NCI-H146 (cell line): ENCODE measurements at regions not wholly inside any gene's neighbourhood (a gene's known extent, or its start where the extent isn't known, plus 50 kb on each side); places are given as distances from the start of the nearest gene placed in this dataset.
A peak's percentile ranks its signal among the peaks of the same experiment; 100 is the strongest.

ENCODE experiments used
- DNase-seq: peaks from one replicate; lab custom pipeline; 2025; lab: John Stamatoyannopoulos, UW

DNA sequence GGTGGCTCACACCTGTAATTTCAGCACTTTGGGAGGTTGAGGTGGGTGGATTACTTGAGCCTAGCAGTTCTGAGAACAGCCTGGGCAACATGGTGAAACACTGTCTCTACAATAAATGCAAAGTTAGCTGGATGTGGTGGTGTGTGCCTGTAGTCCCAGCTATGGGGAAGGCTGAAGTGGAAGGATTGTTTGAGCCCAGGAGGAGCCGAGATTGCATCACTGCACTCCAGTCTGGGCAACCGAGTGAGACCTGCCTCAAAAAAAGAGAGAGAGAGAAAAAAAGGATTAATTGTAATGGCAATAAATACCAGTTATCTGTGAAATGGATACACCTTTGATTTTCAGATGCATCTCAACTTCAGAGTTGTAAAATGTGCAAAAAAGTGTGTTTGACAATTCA lies 58.8 kb downstream of the SPRY1 start:
- no peak for DNase-seq

DNA sequence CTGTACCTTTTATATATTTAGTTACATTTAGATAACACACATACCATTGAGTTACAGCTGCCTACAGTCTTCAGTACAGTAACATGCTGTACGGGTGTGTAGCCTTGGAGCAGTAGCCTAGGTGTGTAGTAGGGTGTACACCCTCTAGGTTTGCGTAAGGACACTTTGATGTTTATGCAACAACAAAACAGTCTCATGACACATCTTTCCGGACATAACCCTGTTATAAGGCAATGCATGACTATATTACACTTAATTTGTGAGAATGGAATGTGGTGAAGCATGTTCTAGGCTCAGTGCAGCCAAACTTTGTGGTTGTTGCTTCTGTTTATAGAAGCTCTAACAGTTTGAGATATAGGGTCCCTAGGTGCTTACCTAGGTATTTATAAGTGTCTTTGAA lies 65.4 kb downstream of the SPRY1 start:
- DNase-seq, result no peak

- no peak for DNase-seq
Observed at GRCh38 chr4:123463869-123464268, 67.3 kb downstream of the SPRY1 start.

DNA sequence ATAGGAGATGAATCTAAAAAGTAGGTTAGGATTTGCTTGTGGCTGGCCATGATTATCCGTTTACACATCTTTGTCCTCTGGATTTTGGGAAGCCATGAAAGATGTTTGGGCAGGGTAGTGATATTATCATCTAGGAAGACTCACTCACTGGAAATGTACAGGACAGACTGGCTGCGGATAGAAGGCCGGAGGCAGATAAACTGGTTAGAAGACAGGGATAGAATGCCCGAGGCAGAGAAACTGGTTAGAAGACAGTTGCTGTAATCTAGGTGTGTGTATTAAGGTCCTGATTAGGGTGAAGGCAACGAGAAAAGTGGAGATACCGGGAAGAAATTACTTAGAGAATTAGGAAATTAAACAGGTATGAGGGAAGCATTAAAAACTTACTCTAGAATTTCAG lies 68.8 kb downstream of the SPRY1 start:
- no peak for DNase-seq

GRCh38 chr4:123466080-123466785 lies 69.6 kb downstream of the SPRY1 start:
- DNase-seq, result no peak

GRCh38 chr4:123468479-123469031 lies 72.0 kb downstream of the SPRY1 start:
- DNase-seq, result no peak

DNA sequence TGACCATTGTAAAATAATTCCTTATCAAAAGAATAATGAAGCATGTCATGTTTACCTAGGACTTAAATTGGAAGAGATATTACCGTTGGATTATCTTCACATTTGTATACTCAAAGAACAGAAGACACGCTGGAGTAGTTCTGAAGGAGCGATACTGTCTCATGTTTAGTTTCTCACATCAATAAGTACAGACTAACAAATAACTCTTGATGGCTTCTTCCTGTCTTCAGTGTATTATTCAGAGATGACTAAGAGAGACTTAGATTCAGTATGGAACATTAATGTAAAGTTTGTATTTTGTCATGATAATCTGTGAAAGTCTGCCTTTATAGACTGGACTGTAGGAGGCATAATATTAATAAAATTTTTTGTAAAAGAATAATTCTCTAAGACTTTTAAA lies 72.7 kb downstream of the SPRY1 start:
- DNase-seq, result no peak

GRCh38 chr4:123469696-123470095 lies 73.1 kb downstream of the SPRY1 start:
- DNase-seq, result no peak

DNA sequence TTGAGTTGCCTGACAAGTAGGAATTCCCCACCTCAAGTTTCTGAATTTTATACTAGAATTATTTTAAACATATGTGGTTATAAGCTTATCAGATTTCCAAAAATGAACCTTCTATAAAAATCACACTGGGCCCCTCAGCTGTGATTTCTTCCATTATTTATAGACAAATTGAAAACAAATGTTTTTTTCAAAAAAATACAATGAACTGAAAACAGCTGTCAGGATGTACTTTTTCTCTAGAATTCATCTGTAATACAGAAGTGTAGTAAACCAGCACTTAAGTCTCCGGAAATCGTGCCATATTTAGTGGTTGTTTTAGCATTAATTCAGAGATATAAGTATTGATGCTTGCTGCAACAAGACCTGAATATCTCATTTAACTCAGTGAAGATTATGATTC lies 74.0 kb downstream of the SPRY1 start:
- DNase-seq, result no peak

DNA sequence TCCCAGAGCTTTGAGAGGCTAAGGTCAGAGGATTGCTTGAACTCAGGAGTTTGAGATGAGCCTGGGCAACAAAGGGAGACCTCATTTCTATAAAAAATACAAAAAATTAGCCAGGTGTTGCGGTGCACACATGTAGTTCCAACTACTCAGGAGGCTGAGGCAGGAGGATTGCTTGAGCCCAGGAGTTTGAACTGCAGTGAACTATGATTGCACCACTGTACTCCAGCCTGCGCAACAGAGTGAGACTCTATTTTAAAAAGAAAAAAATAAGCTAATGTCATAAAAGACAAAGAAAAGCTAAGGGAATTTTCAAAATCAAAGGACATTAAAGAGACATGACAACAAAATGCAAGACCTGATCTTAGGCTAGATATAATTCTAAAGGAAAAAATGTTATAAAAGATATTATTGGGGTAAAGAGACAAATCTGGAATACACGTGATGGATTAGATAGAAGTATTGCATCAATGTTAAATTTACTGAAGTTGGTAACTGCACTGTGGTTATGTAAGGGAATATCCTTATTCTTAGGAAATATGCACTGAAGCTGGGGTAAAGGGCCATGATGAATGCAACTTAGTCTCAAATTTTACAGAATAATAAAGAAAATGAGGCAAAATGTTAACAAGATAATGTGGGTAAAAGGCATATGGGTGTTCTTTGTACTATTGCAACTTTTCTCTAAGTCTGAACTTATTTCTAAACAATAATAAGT lies 75.2 kb downstream of the SPRY1 start:
- no peak for DNase-seq

DNA sequence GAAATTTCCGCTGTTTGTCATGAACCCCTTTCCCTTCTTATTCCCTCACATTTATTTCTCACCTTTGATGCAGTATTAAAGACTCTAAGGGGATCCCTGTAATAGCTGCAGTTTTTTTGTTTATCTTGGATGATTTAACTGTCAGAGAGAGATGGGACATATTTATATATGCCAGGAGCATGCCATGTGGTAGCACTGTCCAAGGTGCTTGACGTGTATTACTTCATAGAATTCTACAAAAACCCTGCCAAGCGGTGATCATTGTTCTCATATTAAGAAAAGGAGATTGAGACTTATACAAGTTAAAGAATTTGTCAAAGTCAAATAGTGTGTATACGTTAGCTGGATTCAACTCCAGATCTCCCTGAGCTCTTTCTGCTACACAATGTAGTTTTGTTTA lies 78.2 kb downstream of the SPRY1 start:
- DNase-seq, result no peak

DNA sequence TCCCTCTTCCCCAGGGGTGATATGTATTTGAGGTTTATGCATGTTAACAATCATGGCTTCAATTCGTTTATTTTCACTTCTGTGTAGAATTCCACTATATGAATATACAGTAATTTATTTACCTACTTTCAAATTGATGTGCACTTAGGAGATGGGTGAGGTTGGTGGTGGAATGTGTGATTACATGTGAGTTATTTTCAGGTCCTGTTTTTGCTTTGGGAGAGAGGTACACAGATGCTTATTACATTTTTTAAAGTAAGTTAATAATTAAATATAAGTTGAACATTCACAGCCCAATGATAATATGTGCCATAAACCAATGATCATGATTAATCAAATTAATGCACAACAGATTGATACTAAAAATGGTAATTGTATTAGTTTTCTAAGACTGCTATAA lies 79.5 kb downstream of the SPRY1 start:
- no peak for DNase-seq

GRCh38 chr4:123477711-123478209 lies 81.2 kb downstream of the SPRY1 start:
- DNase-seq, result peak; percentile 24

GRCh38 chr4:123478859-123479345 lies 82.3 kb downstream of the SPRY1 start:
- no peak for DNase-seq

- no peak for DNase-seq
Observed at GRCh38 chr4:123479944-123480343, 83.3 kb downstream of the SPRY1 start.

GRCh38 chr4:123480706-123481418 lies 84.3 kb downstream of the SPRY1 start:
- no peak for DNase-seq

DNA sequence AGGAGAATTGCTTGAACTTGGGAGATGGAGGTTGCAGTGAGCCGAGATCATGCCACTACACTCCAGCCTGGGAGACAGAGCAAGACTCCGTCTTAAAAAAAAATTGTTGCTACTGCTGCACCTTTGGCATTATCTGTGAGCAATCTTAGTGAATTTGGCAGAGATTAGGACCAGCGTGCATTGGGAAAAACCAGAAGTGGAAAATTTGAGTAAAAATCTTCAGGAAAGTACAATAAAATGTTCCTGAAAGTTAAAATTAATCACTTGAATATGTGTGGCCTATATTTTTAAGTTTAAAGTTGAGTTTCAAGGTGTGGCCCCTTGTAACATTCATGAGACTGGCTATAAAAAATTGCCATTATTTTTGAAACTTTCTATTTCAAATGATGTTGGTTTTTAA lies 85.1 kb downstream of the SPRY1 start:
- no peak for DNase-seq

GRCh38 chr4:123484291-123484926 lies 87.8 kb downstream of the SPRY1 start:
- DNase-seq, result peak; percentile 56

DNA sequence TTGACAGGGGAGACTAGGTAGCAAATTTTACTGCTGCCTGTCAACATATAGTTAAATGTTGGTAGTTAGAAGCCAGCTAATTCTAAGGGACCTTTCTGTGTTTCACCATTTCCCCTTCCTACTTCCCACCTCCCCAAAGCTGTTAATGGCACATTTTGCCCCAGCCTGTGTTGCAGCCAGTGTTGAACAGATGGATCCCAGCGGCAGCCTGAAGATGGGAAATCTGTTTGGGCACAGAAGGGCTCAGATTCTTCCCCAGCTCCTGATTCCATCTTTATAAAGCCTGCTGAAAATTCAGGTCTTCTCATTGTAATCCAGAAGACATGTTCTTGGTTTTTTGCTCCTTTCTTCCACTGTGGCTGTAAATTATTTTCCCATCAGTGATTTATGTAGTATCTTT lies 89.0 kb downstream of the SPRY1 start:
- DNase-seq, result no peak

DNA sequence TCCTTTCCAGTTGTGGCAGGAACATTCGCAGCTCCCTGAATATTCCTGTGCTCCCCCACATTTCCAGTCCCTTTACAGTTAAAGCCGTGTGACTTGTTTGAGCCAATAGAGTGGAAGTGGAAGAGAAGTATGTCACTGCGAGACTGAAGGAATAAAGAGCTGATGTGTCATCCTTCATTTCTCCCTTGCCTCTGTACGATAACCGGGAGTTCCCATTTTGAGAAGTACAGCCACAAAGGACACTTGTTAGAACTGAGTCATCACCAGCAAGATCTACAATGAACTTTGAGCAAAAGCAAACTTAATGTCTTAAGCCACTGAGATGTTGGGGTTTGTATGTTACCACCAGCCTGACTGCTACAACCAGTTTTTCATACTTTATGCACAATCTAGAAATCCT lies 92.3 kb downstream of the SPRY1 start:
- no peak for DNase-seq

- no peak for DNase-seq
Observed at GRCh38 chr4:123495530-123495929, 98.9 kb downstream of the SPRY1 start.

DNA sequence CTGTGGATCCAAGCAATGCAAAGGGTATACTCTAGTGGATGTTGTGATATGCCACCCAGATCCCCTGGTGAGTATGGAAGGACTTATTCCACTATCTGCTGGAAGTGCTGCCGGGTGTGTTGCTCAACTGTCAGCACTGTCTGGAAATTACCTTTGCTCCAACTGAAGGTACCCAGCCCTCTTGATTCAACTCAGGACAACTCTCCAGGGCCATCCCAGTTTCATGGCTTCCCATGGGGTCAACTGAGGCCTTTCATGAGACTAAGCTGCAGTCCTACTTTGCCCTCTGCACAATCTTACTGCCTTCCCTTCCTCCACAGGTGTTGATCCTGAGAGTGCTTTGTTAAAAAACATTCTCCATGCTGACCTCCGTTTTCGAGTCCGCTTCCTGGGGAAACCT lies 99.8 kb downstream of the SPRY1 start:
- DNase-seq, result no peak
